GM13977 (cell line): ENCODE measurements at regions not wholly inside any gene's neighbourhood (a gene's known extent, or its start where the extent isn't known, plus 50 kb on each side); places are given as distances from the start of the nearest gene placed in this dataset.

ENCODE experiments used
- DNase-seq: peaks from one replicate; pipeline ENCODE4 v3.0.0; 2012; ENCODE audit warnings: low spot score
- in situ Hi-C: fragments of 300-500 bp; cut with MboI; formaldehyde crosslinking; loops from one replicate; pipeline ENCODE4 v1.12.0; 2022; ENCODE audit warnings: low sequenced_read_pairs, low pct_unique_long_range_greater_than_20kb, mixed read lengths, inconsistent platforms; ENCODE audit not compliant: unreplicated experiment
- TF ChIP-seq, protein P1 (sequence below): IDR thresholded peaks from 2 replicates; pipeline ENCODE4 v1.5.1; 2012; ENCODE audit warnings: mild to moderate bottlenecking, control low read depth; ENCODE audit not compliant: insufficient read depth; ENCODE audit errors: extremely low read depth, missing control alignments

DNA sequence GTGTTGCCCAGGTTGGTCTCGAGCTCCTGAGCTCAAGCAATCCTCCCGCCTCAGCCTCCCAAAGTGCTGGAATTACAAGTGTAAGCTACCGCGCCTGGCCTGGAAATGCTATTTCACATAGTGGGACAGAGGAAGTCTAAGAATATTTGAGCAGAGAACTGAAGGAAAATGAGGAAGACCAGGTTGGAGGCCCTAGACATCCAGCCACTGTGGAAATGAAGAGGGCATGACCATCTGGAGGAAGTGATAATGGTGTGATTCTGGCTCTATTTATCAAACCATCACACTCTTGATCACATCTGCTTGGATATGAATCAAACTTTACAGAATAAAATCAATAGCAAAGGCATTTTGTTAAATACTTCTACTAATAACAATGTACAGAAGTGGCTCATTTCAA, 65.9 kb upstream of the ARHGEF3 start:
- TF ChIP-seq, protein P1, sequence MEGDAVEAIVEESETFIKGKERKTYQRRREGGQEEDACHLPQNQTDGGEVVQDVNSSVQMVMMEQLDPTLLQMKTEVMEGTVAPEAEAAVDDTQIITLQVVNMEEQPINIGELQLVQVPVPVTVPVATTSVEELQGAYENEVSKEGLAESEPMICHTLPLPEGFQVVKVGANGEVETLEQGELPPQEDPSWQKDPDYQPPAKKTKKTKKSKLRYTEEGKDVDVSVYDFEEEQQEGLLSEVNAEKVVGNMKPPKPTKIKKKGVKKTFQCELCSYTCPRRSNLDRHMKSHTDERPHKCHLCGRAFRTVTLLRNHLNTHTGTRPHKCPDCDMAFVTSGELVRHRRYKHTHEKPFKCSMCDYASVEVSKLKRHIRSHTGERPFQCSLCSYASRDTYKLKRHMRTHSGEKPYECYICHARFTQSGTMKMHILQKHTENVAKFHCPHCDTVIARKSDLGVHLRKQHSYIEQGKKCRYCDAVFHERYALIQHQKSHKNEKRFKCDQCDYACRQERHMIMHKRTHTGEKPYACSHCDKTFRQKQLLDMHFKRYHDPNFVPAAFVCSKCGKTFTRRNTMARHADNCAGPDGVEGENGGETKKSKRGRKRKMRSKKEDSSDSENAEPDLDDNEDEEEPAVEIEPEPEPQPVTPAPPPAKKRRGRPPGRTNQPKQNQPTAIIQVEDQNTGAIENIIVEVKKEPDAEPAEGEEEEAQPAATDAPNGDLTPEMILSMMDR: no peak
- no peak for DNase-seq
- in situ Hi-C loops: no loop called here

GRCh38 chr3:56864918-56865524, 63.3 kb upstream of the ARHGEF3 start:
- in situ Hi-C loops: no loop called here
- TF ChIP-seq, protein P1: no peak

GRCh38 chr3:56864090-56864489, 62.3 kb upstream of the ARHGEF3 start:
- no peak for DNase-seq
- in situ Hi-C loops: no loop called here
- TF ChIP-seq, protein P1: no peak

More at GRCh38 chr3:56864918-56865524, 63.3 kb upstream of the ARHGEF3 start:
- DNase-seq: no peak

DNA sequence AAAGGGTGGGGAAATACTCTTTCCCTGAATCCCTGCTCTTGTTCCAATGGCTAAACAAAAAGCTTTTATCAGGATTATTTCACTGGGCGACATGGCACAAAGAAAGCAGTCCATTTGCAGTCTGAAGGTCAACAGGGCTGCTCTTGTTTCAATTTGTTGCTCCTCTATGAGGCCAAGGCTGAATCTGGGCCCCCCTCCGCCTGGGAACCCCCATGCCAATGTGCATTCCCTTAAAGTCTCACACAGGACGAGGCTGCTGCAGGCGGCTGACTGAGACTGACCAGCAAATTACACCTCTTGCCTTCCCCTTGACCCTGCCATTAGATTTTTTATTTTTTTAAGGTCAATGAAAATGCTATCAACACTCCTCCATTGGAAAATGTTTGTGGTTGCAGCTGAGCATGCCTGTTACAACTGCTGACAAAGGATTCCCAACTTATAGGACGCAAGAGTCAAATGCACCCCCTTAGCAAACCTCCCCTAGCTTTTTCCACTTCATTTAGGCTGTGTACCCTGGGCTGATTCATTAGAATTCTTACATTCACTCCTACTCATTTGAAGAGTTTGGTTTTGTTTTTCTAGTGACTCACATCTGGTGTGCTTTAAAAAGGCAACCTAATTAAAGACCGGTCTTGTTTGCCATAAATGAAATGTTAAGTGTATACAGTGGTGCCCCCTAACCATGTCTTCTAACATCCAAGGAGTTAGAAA, 60.8 kb upstream of the ARHGEF3 start:
- in situ Hi-C loops: no loop called here
- TF ChIP-seq, protein P1: no peak
- peak; percentile 31 for DNase-seq

GRCh38 chr3:56861511-56861910, 59.8 kb upstream of the ARHGEF3 start:
- DNase-seq: no peak
- in situ Hi-C loops: no loop called here

DNA sequence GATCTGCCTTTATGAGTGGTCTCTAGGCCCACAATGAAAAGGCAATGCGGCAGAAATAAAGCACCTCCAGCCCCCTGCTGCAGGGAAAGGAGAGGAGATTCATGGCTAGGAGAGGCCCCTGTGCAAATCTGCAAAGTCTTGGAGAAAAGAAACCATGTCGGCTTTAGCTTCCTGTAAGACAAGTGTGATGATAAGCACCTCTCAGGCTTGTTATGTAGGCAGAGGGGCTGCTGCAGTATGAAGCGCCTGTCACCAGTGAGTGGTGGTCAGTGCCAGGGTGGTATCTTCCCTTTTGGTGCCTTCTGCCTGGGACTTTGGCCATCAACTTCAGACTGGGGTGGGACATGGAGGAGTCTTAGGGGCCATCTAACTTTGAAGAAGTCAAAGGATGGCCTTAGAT, 59.2 kb upstream of the ARHGEF3 start:
- no peak for DNase-seq
- in situ Hi-C loops: no loop called here

More at GRCh38 chr3:56861511-56861910, 59.8 kb upstream of the ARHGEF3 start:
- TF ChIP-seq, protein P1: no peak

More for the DNA sequence above, 59.2 kb upstream of the ARHGEF3 start:
- TF ChIP-seq, protein P1: no peak
